GM19025 (cell line): ENCODE measurements at regions not wholly inside any gene's neighbourhood (a gene's known extent, or its start where the extent isn't known, plus 50 kb on each side); places are given as distances from the start of the nearest gene placed in this dataset.

Experiments
- ATAC-seq: cut with Tn5 transposase; IDR thresholded peaks from one replicate; pipeline ENCODE4 v1.9.1; 2021; ENCODE audit warnings: mild to moderate bottlenecking, low read depth, moderate library complexity; ENCODE audit not compliant: unreplicated experiment

DNA sequence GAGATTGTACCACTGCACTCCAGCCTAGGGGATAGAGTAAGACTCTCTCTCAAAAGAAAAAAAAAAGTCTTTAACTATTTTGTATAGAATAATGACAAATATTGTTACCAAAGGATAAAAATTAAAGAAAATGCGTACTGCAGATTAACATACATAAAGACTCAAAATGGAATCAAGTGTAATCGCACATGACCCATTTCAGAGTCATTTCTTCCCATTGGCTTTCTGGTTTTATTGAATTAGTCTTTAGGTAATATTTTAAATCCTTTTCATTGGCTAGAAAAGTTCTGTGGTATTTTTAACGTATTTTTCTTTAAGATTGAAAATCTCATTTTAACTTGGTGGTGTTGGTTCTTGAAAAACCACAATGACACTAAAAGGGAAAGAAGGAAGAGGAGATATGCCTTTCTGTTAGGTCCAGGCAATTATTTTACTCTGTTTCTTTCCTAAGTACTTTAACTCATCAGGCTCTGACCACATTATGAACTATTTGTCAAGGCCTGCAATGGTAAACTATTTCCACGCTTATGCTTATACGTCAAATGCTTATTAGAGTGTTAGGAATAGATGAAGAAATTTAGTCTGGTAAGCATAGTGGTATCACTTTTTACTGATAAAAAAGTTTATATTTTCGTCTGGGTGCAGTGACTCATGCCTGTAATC lies 52.3 kb downstream of the PLEKHG1 start:
- ATAC-seq, result no peak

- no peak for ATAC-seq
Observed at GRCh38 chr6:150652848-150653613, 53.3 kb downstream of the PLEKHG1 start.

DNA sequence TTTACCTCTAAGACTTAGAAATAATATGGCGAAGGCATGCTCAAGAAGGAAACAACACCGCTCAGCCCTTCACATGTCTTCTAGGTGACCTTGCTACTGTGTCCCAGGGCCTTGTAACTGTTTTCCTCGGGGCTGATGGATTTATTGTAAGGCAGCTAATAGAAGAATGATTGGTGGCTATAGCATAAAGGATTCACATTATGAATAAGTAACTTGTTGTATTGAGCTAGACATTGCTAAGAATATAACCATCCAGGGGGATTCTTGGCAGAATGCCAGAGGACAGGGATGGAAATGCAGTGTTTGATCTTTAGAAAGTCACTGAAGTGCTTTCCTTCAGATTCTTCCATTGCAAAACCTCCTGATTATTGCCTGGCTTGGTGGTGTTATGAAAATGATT lies 54.9 kb downstream of the PLEKHG1 start:
- no peak for ATAC-seq

GRCh38 chr6:150656156-150656555 lies 56.5 kb downstream of the PLEKHG1 start:
- no peak for ATAC-seq

- ATAC-seq, result no peak
Observed at GRCh38 chr6:150658421-150658820, 58.7 kb downstream of the PLEKHG1 start.

- ATAC-seq, result no peak
Observed at GRCh38 chr6:150659046-150659763, 59.5 kb downstream of the PLEKHG1 start.

DNA sequence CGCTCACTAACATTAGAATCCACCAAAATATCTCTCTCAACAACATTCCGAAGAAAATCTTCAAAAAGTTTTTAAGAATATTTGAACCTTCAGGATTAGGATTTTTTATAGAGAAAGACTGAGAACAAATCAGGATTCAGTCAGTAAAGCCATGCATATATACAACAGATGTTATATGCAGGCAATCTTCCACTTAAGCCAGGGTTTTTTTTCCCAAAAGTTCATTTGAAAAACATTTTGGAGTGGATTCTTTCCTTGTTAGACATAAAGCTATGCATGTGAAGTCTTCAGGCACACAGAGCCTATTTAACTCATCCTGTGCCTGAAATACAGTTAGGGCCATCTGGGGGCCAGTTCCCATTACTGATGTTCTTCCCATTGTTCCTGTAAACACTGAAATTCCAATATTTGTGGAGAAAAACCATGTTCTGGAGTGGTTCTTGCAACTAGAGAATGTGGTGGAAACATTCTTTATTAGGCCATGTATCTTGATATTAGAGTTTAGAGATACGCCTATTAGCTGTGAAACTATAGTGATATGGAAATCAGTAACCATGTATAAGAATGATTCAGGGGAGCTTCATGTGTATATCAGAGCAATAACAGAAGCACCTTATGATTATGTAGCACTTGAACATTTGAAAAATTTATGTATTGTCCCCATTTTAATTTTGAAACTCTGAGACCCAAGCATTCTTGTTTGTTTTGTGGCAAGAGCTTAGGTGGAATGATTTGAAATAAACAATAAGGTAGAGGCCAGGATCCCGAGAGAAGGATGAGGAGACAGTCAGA lies 61.7 kb downstream of the PLEKHG1 start:
- no peak for ATAC-seq

DNA sequence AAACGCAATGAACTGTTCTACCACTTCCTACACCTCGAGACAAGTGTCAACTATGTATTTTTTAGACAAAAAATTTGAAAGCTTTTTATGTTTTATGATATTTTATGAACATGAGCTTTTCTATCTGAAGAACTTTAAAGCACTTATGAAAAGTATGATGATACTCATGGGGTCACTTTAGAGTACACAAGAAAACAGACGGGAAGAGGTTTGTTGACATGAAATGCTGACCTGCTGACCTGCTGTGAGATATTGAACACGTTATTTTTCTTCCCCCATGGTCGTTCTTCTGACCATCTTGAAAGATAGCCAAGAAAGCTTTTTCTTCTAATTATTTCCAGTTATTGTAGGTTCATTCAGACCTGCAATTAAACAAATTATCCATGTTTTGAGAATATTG lies 63.1 kb downstream of the PLEKHG1 start:
- no peak for ATAC-seq

DNA sequence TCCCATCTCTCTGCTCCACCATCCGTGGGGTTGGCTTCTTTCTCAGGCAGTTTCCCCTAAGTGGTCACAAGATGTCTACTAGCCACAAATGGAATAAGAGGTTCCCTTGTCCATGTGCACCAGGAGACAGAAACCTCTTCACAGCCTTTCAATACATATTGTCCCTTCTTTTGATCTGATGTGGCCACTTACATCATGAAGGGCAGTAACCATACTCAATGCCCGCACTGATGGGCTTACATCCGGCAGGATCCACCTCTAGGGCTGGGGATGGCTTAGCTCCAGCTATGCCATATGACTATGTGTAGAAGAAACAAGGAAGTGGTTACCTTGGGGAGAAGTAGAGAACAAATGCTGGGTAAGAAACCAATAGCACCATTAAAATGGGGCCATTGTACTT lies 64.4 kb downstream of the PLEKHG1 start:
- ATAC-seq, result no peak

DNA sequence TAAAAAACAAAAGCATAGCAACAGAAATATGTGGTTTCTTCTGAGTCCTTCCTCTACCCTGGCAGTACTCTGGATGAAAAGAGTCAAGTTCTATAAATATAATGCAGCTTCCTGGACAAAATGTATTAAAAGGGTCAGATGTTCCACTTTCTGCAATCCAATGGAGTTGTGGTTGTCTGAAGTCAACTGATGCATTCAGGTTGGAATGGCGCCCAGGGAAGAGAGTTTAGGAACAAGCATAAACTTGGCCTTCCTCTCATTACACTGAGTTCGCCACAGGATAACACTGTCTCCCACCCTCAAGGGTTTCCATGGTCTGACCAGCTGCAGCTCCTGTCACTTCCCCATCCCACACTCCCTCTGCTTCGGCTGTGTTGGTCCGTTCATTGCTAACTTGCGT lies 66.4 kb downstream of the PLEKHG1 start:
- ATAC-seq, result no peak

DNA sequence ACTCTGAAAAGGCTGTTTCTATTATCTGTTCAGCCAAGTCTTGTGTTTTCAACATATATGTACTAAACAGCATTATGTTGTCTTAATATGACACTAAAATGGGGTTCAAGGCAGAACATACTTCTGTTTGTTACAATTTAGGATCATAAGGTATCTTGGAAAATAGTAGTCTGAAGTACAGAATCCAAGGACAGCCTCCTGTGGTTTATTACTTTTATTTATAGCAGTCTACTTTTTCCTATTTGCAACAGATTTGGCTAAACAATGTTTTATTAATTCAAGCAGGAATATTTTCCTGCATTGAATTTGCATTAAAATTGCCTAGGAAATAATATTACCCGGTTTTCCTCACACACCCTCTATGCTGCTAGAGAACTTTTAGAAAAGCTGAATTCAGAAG lies 67.7 kb downstream of the PLEKHG1 start:
- no peak for ATAC-seq

GRCh38 chr6:150667977-150668716 lies 68.5 kb downstream of the PLEKHG1 start:
- ATAC-seq, result peak; percentile 53

DNA sequence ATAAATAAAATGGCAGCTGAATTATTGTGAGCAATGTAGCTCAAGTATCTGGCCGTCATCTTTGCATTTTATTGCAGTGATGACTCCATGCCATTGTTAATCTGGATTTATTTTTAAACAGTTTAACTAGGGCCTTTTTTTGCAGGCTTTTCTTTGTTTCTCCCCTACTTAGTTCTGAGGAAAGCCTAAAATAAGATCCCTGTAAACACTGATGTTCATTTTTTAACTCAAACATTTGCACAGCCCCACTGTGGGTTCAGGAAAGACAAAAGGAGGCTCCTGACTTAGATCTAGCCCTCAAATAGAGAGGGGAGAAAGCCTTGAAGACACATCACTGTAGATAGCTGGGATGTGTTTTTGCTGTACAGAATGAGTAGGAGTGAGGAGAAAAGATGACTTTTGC lies 69.2 kb downstream of the PLEKHG1 start:
- ATAC-seq, result no peak

DNA sequence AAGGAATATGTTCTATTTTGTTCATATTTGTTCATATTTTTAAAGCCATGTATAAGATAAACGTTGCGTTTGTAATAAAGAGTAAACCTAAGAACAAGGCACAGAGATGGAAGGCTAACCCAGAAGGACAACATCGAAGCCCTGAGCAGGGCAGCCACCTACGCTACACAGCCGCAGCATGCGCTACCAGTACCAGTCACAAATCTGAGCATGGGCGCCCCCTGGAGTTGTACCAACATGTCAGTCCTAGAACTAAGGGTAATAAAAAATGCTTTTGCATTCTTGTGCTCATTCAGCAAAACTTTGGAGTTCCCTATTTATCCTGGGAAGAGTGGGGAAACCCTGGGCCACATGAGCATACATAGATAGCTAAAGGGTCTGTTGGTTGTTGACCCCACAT lies 70.6 kb downstream of the PLEKHG1 start:
- no peak for ATAC-seq

DNA sequence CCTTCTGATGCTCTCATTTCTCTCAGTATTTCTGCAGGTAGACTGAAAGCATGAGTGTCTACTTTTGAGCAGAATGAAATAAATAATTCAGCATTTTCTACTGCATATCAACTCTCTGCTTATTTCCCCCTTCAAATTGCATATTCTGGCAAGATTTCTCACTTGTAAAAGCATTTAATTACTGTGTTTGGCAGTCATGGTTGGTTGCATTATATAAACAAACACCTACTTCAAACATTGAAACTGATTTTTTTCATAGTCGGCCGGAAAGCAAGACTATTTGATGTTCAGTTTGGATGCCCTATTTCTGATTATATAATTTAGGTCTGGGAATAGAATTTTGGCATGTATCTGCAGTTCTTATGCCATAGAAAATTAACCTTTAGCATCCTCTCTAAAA lies 73.1 kb downstream of the PLEKHG1 start:
- no peak for ATAC-seq

DNA sequence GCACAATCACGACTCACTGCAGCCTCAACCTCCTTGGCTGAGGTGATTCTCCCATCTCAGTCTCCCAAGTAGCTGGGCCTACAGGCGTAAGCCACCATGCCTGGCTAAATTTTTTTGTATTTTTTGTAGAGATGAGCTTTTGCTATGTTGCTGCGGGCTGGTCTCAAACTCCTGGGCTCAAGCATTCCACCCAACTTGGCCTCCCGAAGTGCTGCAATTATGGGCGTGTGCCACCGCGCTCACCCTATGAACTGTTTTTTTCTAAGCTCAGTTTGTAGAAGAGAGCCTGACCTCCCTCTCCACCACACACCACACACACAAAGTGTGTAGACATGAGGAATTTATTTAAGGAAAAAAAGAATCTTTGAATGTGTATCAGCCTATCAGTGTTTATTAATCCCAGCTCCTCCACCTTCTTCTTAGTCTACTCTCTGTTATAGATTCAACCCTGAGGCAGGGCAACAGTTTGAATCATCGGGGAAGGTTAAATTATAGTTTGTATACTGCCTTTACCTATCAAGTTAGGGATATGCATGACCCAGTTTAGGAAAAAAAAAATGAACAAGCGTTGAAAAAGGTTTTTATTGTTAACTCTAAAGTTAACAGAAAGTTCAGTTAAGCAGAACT lies 74.1 kb downstream of the PLEKHG1 start:
- ATAC-seq, result no peak

- no peak for ATAC-seq
Observed at GRCh38 chr6:150676344-150676743, 76.7 kb downstream of the PLEKHG1 start.

- ATAC-seq, result no peak
Observed at GRCh38 chr6:150676772-150677171, 77.1 kb downstream of the PLEKHG1 start.

- ATAC-seq, result no peak
Observed at GRCh38 chr6:150680510-150680909, 80.8 kb downstream of the PLEKHG1 start.
